ENCODE measurements at regions not wholly inside any gene's neighbourhood (a gene's known extent, or its start where the extent isn't known, plus 50 kb on each side); places are given as distances from the start of the nearest gene placed in this dataset.

- CTCF ChIA-PET = no interaction called here
- peaks cover 52% of the 10 kb centered on the region for H3K27me3 Mint-ChIP-seq
- no peak for TF ChIP-seq CTCF (IDR thresholded peaks at IDR 0.05)
- Histone ChIP-seq H3K27me3 (ENCODE audit: control insufficient read depth in 1 of 2, insufficient read depth in 2 of 2, low read length in 2 of 2) (peaks cover 0 to 10% of the 10 kb centered on the region in 2 experiments), H3K4me3 (ENCODE audit: low read length) (no peak overlapping the region), H3K9me3 (ENCODE audit: control insufficient read depth in 1 of 2, insufficient read depth in 1 of 2, low read length in 2 of 2) (peaks cover 0 to 20% of the 10 kb centered on the region in 2 experiments), H3K36me3 (ENCODE audit: insufficient read depth, low read length) (no peaks in the 10 kb centered on the region), H3K4me1 (ENCODE audit: insufficient read depth, low read length) (peaks cover 2% of the 10 kb centered on the region), H3K27ac (ENCODE audit: low read depth in 1 of 2, low read length in 2 of 2) (no peak overlapping the region)
- H3K4me1 Mint-ChIP-seq (ENCODE audit: low read depth) = no peaks in the 10 kb centered on the region
- no peak overlapping the region for H3K4me3 Mint-ChIP-seq
- H3K27ac Mint-ChIP-seq = no peak overlapping the region
- intact Hi-C loops (cut with DNase I, micrococcal nuclease) = no loop called here
- no peak for ATAC-seq (ENCODE audit: poor library complexity)
- POLR2A ChIA-PET = no interaction called here
- no peaks in the 10 kb centered on the region for H3K9me3 Mint-ChIP-seq
- H3K36me3 Mint-ChIP-seq (ENCODE audit: low read depth) = no peaks in the 10 kb centered on the region
- DNase-seq = no peak
Measured at GRCh38 chr10:131650771-131651673, 249.8 kb upstream of the PPP2R2D start.

- ChIA-PET POLR2A (interaction anchor here (0.6 kb wide), 1 partner anchor 142 kb away, joined by 3 read pairs; no protein-coding TSS in a partner anchor), CTCF (no interaction called here)
- no peak overlapping the region for H3K27ac ChIP-seq (ENCODE audit: low read depth in 1 of 2, low read length in 2 of 2)
- H3K4me3 ChIP-seq (ENCODE audit: low read length) = no peak overlapping the region
- Mint-ChIP-seq H3K27ac (no peak overlapping the region), H3K9me3 (no peaks in the 10 kb centered on the region), H3K36me3 (ENCODE audit: low read depth) (no peaks in the 10 kb centered on the region), H3K4me1 (ENCODE audit: low read depth) (no peaks in the 10 kb centered on the region), H3K4me3 (no peak overlapping the region), H3K27me3 (peaks cover 53% of the 10 kb centered on the region)
- peaks cover 2% of the 10 kb centered on the region for H3K4me1 ChIP-seq (ENCODE audit: insufficient read depth, low read length)
- intact Hi-C loops (cut with DNase I, micrococcal nuclease) = no loop called here
- TF ChIP-seq CTCF (IDR thresholded peaks at IDR 0.05) = no peak
- no peaks in the 10 kb centered on the region for H3K36me3 ChIP-seq (ENCODE audit: insufficient read depth, low read length)
- ATAC-seq (ENCODE audit: poor library complexity) (no peak), DNase-seq (no peak)
- H3K9me3 ChIP-seq (ENCODE audit: control insufficient read depth in 1 of 2, insufficient read depth in 1 of 2, low read length in 2 of 2) = peaks cover 0 to 14% of the 10 kb centered on the region in 2 experiments
- H3K27me3 ChIP-seq (ENCODE audit: control insufficient read depth in 1 of 2, insufficient read depth in 2 of 2, low read length in 2 of 2) = peaks cover 0 to 10% of the 10 kb centered on the region in 2 experiments
Measured at GRCh38 chr10:131651674-131652437, 249.0 kb upstream of the PPP2R2D start.

GRCh38 chr10:131652438-131653139 lies 248.2 kb upstream of the PPP2R2D start:
- Mint-ChIP-seq H3K4me3 (no peak overlapping the region), H3K4me1 (ENCODE audit: low read depth) (no peaks in the 10 kb centered on the region), H3K27me3 (peaks cover 53% of the 10 kb centered on the region), H3K36me3 (ENCODE audit: low read depth) (no peaks in the 10 kb centered on the region), H3K27ac (no peak overlapping the region), H3K9me3 (no peaks in the 10 kb centered on the region)
- Histone ChIP-seq H3K4me1 (ENCODE audit: insufficient read depth, low read length) (peaks cover 2% of the 10 kb centered on the region), H3K9me3 (ENCODE audit: control insufficient read depth in 1 of 2, insufficient read depth in 1 of 2, low read length in 2 of 2) (peaks cover 0 to 18% of the 10 kb centered on the region in 2 experiments), H3K27me3 (ENCODE audit: control insufficient read depth in 1 of 2, insufficient read depth in 2 of 2, low read length in 2 of 2) (peaks cover 0 to 10% of the 10 kb centered on the region in 2 experiments), H3K27ac (ENCODE audit: low read depth in 1 of 2, low read length in 2 of 2) (no peak overlapping the region), H3K36me3 (ENCODE audit: insufficient read depth, low read length) (no peaks in the 10 kb centered on the region), H3K4me3 (ENCODE audit: low read length) (no peak overlapping the region)
- ChIA-PET POLR2A (interaction anchor here (0.6 kb wide), 1 partner anchor 143 kb away, joined by 3 read pairs; no protein-coding TSS in a partner anchor), CTCF (no interaction called here)
- no peak for DNase-seq
- ATAC-seq (ENCODE audit: poor library complexity) = no peak
- TF ChIP-seq CTCF (IDR thresholded peaks at IDR 0.05) = no peak
- intact Hi-C loops (cut with DNase I, micrococcal nuclease) = no loop called here
